Glutamatergic neuron (in vitro differentiated cells): ENCODE measurements at regions not wholly inside any gene's neighbourhood (a gene's known extent, or its start where the extent isn't known, plus 50 kb on each side); places are given as distances from the start of the nearest gene placed in this dataset.

ENCODE experiments used
- DNase-seq: peaks from one replicate; pipeline ENCODE4 v3.0.0; 2022
- H3K27ac Mint-ChIP-seq: one replicate; pipeline ENCODE4 v1.8.0; 2020; ENCODE audit warnings: mild to moderate bottlenecking, mixed read lengths, inconsistent platforms; ENCODE audit not compliant: unreplicated experiment
- H3K27me3 Mint-ChIP-seq: one replicate; pipeline ENCODE4 v1.8.0; 2020; ENCODE audit warnings: mild to moderate bottlenecking, moderate library complexity, mixed read lengths, inconsistent platforms; ENCODE audit not compliant: unreplicated experiment
- H3K36me3 Mint-ChIP-seq: one replicate; pipeline ENCODE4 v1.8.0; 2020; ENCODE audit warnings: mild to moderate bottlenecking, mixed read lengths, inconsistent platforms; ENCODE audit not compliant: unreplicated experiment
- H3K4me1 Mint-ChIP-seq: one replicate; pipeline ENCODE4 v1.8.0; 2020; ENCODE audit warnings: mild to moderate bottlenecking, low read depth, mixed read lengths, inconsistent platforms; ENCODE audit not compliant: unreplicated experiment
- H3K4me3 Mint-ChIP-seq: one replicate; pipeline ENCODE4 v1.8.0; 2020; ENCODE audit warnings: mild to moderate bottlenecking, mixed read lengths, inconsistent platforms; ENCODE audit not compliant: unreplicated experiment
- H3K9me3 Mint-ChIP-seq: one replicate; pipeline ENCODE4 v1.8.0; 2020; ENCODE audit warnings: mild to moderate bottlenecking, moderate library complexity, mixed read lengths, inconsistent platforms; ENCODE audit not compliant: unreplicated experiment
- TF ChIP-seq, protein P1 (sequence below): fragments of 200-600 bp; sonication (generic); IDR thresholded peaks from one replicate; pipeline ENCODE4 v1.5.0; 2021; ENCODE audit not compliant: partially characterized antibody, unreplicated experiment

DNA sequence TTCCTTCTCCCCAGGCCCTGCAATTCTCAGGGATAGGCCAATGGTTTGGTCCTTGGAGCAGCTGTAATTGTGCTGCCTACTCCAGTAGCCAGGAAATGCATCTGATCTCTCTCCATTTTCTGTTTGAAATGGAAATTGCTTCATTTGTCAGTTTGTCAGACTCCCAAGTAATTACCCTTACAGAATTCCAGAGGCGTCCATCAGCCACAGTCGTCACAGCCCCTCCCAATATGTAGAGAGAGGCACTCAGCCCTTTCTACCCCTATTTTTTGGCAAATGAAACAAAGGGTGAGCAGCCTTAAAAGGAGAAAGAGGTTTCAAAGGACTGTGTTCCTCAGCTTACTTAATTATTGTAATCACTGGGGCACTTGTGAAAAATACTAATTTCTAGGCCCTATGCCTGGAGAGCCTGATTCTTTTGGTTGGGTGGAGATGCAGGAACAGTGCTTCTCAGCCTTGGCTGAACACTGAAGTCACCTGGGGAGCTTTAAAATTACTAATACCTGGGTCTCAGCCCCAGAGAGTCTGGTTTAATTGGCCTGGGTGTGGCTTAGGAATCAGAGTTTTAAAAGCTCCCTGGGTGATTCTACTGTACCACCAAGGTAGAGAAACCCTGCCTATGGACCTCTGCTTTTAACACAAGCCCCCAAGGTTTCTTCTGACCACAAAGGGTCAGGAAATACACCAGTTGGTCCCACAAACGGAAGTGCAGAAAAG lies 190.0 kb downstream of the EMP1 start:
- H3K9me3 Mint-ChIP-seq = peaks cover 3% of the 10 kb centered on the region
- no peak for DNase-seq
- no peaks in the 10 kb centered on the region for H3K4me1 Mint-ChIP-seq
- no peak overlapping the region for H3K27ac Mint-ChIP-seq
- TF ChIP-seq, protein P1, sequence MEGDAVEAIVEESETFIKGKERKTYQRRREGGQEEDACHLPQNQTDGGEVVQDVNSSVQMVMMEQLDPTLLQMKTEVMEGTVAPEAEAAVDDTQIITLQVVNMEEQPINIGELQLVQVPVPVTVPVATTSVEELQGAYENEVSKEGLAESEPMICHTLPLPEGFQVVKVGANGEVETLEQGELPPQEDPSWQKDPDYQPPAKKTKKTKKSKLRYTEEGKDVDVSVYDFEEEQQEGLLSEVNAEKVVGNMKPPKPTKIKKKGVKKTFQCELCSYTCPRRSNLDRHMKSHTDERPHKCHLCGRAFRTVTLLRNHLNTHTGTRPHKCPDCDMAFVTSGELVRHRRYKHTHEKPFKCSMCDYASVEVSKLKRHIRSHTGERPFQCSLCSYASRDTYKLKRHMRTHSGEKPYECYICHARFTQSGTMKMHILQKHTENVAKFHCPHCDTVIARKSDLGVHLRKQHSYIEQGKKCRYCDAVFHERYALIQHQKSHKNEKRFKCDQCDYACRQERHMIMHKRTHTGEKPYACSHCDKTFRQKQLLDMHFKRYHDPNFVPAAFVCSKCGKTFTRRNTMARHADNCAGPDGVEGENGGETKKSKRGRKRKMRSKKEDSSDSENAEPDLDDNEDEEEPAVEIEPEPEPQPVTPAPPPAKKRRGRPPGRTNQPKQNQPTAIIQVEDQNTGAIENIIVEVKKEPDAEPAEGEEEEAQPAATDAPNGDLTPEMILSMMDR = no peak
- peaks cover 2% of the 10 kb centered on the region for H3K27me3 Mint-ChIP-seq
- H3K36me3 Mint-ChIP-seq = no peaks in the 10 kb centered on the region
- no peak overlapping the region for H3K4me3 Mint-ChIP-seq

DNA sequence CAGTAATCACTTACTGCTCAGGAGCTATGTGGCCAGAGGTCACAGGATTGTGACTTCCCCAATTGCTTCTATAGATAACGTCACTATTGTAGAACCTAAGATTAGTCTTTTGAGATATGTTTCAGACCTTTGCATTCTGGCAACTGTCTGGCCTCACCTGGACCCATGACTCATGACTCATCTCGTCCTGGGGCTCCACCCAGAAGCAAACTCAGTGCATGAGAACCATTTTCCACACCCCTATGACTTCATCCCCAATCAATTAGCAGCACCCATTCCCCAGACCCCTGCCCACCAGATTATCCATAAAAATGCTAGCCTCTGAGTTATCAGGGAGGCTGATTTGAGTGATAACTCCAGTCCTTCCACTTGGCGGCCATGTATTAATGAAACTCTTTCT lies 186.9 kb downstream of the EMP1 start:
- Mint-ChIP-seq H3K9me3 (peaks cover 3% of the 10 kb centered on the region), H3K36me3 (no peaks in the 10 kb centered on the region), H3K4me3 (no peak overlapping the region), H3K27ac (no peak overlapping the region), H3K27me3 (peaks cover 4% of the 10 kb centered on the region), H3K4me1 (no peaks in the 10 kb centered on the region)
- TF ChIP-seq, protein P1 = no peak
- no peak for DNase-seq

DNA sequence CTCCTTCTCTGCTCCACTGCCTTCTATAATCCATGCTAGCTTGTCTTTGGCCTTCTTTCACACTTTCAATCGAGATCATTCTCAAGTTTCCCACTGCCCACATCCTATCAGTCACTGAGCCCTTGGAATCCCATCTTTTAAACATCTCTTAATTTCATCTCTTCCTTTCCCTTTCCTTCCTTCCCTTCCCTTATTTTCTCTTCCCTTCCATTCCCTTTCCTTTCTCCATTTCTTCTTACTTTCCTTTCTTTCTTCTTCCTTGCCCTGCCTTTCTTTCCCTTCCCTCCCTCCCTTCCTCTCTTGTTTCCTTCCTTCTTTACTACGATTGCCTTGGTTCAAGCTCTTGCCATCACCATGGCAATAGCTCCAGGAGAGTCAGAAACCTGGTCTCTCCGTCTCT lies 183.8 kb downstream of the EMP1 start:
- TF ChIP-seq, protein P1 = no peak
- Mint-ChIP-seq H3K27ac (no peak overlapping the region), H3K9me3 (peaks cover 1% of the 10 kb centered on the region), H3K27me3 (peaks cover 3% of the 10 kb centered on the region), H3K4me3 (no peak overlapping the region), H3K4me1 (no peaks in the 10 kb centered on the region), H3K36me3 (no peaks in the 10 kb centered on the region)
- no peak for DNase-seq

DNA sequence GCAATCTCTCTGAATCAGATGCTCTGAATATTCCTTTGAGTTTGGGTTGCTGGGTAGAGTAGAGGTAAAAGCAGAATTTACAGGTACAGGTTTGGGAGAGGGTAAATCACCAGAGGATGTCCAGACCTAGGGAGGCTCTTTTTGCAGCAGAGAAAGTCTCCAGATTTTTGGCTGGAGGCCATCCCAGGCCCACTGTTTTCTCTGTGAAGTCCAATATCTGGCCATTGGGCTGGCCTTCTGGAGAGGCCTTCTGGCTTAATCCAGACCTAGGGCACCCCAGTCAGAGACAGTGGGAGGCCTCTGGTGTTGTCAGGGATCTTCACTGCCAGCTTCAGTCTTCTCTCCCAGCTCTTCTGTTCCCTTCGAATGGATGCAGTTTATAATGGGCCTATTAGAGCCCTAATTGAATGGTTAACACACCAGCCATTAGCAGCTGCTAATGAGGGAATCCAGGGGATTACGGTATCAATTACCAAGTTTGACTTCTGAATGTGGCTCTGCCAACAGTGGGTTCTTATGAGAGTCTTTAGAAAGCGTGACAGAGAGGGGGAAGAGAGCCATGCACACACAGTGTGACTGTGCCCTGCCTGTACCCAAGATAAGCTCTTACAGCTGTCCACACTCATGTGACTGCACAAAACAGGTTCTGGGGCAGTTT lies 183.1 kb downstream of the EMP1 start:
- Mint-ChIP-seq H3K4me1 (no peaks in the 10 kb centered on the region), H3K27ac (no peak overlapping the region), H3K4me3 (no peak overlapping the region), H3K27me3 (peaks cover 2% of the 10 kb centered on the region), H3K9me3 (no peaks in the 10 kb centered on the region), H3K36me3 (no peaks in the 10 kb centered on the region)
- no peak for DNase-seq
- TF ChIP-seq, protein P1 = no peak

DNA sequence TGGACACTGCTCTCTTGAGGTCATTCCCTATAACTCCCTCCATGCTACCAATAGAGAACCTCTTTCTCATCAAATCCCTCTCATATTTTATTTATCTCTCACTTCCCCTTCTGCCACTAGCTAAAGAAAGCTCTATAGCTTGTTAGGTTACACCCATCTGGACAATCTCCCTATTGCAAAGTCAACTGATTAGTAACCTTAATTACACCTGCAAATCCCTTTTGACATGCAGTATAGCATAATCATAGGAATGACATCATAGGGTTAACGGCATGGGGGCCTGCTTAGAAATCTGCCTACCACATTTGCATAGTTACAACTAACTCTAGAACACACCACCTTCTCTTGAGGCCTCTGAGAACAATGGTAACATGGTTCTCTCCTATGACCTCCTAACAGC lies 181.2 kb downstream of the EMP1 start:
- H3K4me3 Mint-ChIP-seq = no peak overlapping the region
- H3K4me1 Mint-ChIP-seq = peaks cover under 1% of the 10 kb centered on the region
- TF ChIP-seq, protein P1 = no peak
- H3K27ac Mint-ChIP-seq = no peak overlapping the region
- no peaks in the 10 kb centered on the region for H3K9me3 Mint-ChIP-seq
- no peak for DNase-seq
- no peaks in the 10 kb centered on the region for H3K36me3 Mint-ChIP-seq
- peaks cover 2% of the 10 kb centered on the region for H3K27me3 Mint-ChIP-seq
